Keratinocyte (primary cell): ENCODE measurements at regions not wholly inside any gene's neighbourhood (a gene's known extent, or its start where the extent isn't known, plus 50 kb on each side); places are given as distances from the start of the nearest gene placed in this dataset.

Experiments
- EZH2 ChIP-seq: IDR thresholded peaks from one replicate; pipeline ENCODE4 v1.6.1; 2012; ENCODE audit warnings: inconsistent platforms, mild to moderate bottlenecking, low read length, moderate library complexity
- TF ChIP-seq, protein P1 (sequence below), 3 experiments: IDR thresholded peaks in 1 of 3; conservative IDR thresholded peaks in 1 of 3; optimal IDR thresholded peaks in 1 of 3; 2 replicates in 2 of 3; 3 replicates in 1 of 3; pipeline versions ENCODE3 to v1.5.1; 2011; ENCODE audit warnings: low read length in 3 of 3, mild to moderate bottlenecking in 3 of 3, moderate library complexity in 2 of 3, control low read depth in 1 of 3, inconsistent platforms in 1 of 3; ENCODE audit not compliant: insufficient read depth in 2 of 3; ENCODE audit errors: extremely low read depth in 1 of 3

GRCh38 chrX:139058831-139059495 lies 347.4 kb upstream of the FGF13 start:
- TF ChIP-seq, protein P1, sequence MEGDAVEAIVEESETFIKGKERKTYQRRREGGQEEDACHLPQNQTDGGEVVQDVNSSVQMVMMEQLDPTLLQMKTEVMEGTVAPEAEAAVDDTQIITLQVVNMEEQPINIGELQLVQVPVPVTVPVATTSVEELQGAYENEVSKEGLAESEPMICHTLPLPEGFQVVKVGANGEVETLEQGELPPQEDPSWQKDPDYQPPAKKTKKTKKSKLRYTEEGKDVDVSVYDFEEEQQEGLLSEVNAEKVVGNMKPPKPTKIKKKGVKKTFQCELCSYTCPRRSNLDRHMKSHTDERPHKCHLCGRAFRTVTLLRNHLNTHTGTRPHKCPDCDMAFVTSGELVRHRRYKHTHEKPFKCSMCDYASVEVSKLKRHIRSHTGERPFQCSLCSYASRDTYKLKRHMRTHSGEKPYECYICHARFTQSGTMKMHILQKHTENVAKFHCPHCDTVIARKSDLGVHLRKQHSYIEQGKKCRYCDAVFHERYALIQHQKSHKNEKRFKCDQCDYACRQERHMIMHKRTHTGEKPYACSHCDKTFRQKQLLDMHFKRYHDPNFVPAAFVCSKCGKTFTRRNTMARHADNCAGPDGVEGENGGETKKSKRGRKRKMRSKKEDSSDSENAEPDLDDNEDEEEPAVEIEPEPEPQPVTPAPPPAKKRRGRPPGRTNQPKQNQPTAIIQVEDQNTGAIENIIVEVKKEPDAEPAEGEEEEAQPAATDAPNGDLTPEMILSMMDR (optimal IDR thresholded peaks at IDR 0.05 in 1 of 3, IDR thresholded peaks at IDR 0.05 in 1 of 3, conservative IDR thresholded peaks at IDR 0.05 in 1 of 3; ENCODE audit: extremely low read depth in 1 of 3, insufficient read depth in 2 of 3, low read length in 3 of 3), result no peak
- no peak for TF ChIP-seq EZH2
